ENCODE measurements at regions not wholly inside any gene's neighbourhood (a gene's known extent, or its start where the extent isn't known, plus 50 kb on each side); places are given as distances from the start of the nearest gene placed in this dataset.
A peak's percentile ranks its signal among the peaks of the same experiment; 100 is the strongest.

DNA sequence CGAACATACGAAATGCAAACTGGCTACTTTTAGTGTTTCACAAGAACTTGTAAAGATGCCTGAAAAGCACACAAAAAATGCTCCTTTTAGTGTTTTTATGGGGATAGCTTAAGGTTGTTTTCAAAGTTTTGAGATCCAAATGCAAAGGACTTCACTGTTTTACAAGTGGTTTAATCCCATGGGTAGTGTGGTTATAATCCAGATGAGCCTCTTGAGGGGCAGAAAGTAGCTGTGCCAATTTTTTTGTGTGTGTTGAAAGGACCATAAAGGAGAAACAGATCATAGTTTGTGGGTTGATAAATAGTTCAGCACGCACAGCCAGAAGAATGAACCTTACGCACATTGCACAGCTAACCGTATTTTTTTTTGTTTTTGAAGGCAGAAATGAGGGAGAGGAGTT is 126.9 kb upstream of the GIMD1 start:
- no peaks in the 10 kb centered on the region for H3K27me3 ChIP-seq
- no peak overlapping the region for H3K4me3 ChIP-seq
- Mint-ChIP-seq H3K4me3 (no peak overlapping the region), H3K27me3 (ENCODE audit: insufficient read depth, low read depth) (no peaks in the 10 kb centered on the region), H3K36me3 (no peaks in the 10 kb centered on the region), H3K27ac (no peak overlapping the region), H3K4me1 (no peaks in the 10 kb centered on the region), H3K9me3 (peaks cover 4% of the 10 kb centered on the region)
- no peak overlapping the region for H2AFZ ChIP-seq (replicated peaks)
- TF ChIP-seq, protein P1, sequence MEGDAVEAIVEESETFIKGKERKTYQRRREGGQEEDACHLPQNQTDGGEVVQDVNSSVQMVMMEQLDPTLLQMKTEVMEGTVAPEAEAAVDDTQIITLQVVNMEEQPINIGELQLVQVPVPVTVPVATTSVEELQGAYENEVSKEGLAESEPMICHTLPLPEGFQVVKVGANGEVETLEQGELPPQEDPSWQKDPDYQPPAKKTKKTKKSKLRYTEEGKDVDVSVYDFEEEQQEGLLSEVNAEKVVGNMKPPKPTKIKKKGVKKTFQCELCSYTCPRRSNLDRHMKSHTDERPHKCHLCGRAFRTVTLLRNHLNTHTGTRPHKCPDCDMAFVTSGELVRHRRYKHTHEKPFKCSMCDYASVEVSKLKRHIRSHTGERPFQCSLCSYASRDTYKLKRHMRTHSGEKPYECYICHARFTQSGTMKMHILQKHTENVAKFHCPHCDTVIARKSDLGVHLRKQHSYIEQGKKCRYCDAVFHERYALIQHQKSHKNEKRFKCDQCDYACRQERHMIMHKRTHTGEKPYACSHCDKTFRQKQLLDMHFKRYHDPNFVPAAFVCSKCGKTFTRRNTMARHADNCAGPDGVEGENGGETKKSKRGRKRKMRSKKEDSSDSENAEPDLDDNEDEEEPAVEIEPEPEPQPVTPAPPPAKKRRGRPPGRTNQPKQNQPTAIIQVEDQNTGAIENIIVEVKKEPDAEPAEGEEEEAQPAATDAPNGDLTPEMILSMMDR (IDR thresholded peaks at IDR 0.05), result no peak
- no peak for TF ChIP-seq EZH2 (IDR thresholded peaks at IDR 0.05)
- no peak for TF ChIP-seq EZH2phosphoT487 (IDR thresholded peaks at IDR 0.05)
- DNase-seq (ENCODE audit: low spot score), result no peak
- no peaks in the 10 kb centered on the region for H4K20me1 ChIP-seq (ENCODE audit: low read depth)
- H3F3A ChIP-seq (ENCODE audit: low read depth), result no peaks in the 10 kb centered on the region
- no peak overlapping the region for H3K4me2 ChIP-seq
- no peaks in the 10 kb centered on the region for H3K4me1 ChIP-seq
- no peak overlapping the region for H3K27ac ChIP-seq
- no peaks in the 10 kb centered on the region for H3K79me2 ChIP-seq (ENCODE audit: low read depth)
- no peaks in the 10 kb centered on the region for H3K9me3 ChIP-seq (ENCODE audit: low read depth)
- H3K36me3 ChIP-seq, result no peaks in the 10 kb centered on the region
- H3K9ac ChIP-seq, result no peak overlapping the region

DNA sequence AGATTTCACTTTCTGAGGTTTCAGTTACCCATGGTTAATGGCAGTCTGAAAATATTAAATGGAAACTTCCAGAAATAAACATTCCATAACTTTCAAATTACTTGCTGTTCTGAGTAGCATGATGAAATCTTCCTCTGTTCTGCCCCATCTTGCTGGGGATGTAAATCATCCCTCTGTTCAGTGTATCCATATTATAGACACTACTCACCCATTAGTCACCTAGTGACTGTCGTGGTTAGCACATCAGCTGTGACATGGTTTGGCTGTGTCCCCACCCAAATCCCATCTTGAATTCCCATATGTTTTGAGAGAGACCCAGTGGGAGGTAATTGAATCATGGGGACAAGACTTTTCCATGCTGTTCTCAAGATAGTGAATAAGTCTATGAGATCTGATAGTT is 125.5 kb upstream of the GIMD1 start:
- Mint-ChIP-seq H3K36me3 (no peaks in the 10 kb centered on the region), H3K9me3 (peaks cover 2% of the 10 kb centered on the region), H3K27ac (no peak overlapping the region), H3K4me3 (no peak overlapping the region), H3K27me3 (ENCODE audit: insufficient read depth, low read depth) (no peaks in the 10 kb centered on the region), H3K4me1 (no peaks in the 10 kb centered on the region)
- H3F3A ChIP-seq (ENCODE audit: low read depth), result no peaks in the 10 kb centered on the region
- H3K4me3 ChIP-seq, result no peak overlapping the region
- H2AFZ ChIP-seq (replicated peaks), result no peak overlapping the region
- no peak overlapping the region for H3K9ac ChIP-seq
- no peaks in the 10 kb centered on the region for H3K27me3 ChIP-seq
- H3K27ac ChIP-seq, result no peak overlapping the region
- no peaks in the 10 kb centered on the region for H3K79me2 ChIP-seq (ENCODE audit: low read depth)
- H4K20me1 ChIP-seq (ENCODE audit: low read depth), result no peaks in the 10 kb centered on the region
- H3K9me3 ChIP-seq (ENCODE audit: low read depth), result no peaks in the 10 kb centered on the region
- TF ChIP-seq, protein P1 (IDR thresholded peaks at IDR 0.05), result no peak
- no peak for TF ChIP-seq EZH2phosphoT487 (IDR thresholded peaks at IDR 0.05)
- no peak for TF ChIP-seq EZH2 (IDR thresholded peaks at IDR 0.05)
- no peak for DNase-seq (ENCODE audit: low spot score)
- H3K4me1 ChIP-seq, result no peaks in the 10 kb centered on the region
- no peaks in the 10 kb centered on the region for H3K36me3 ChIP-seq
- H3K4me2 ChIP-seq, result no peak overlapping the region

DNA sequence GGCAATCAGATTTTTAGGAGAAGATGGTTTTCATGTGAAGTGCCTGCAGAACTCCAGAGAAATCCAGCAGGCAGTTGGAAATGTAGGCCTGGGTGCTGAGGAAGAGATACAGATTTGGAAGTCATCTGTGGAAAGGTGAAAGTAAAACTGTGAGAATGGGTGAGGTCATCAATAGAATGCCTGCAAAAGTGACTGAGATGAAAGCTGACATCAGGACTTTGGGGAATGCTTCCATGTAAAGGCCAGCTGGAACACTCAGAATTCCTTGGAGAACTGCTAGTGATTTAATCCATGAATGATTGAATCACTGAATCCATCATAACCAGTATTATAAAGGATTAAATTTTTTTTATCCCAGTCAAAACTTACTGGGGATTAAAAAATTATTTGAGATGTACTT is 124.5 kb upstream of the GIMD1 start:
- Histone ChIP-seq H3K9me3 (ENCODE audit: low read depth) (no peaks in the 10 kb centered on the region), H3K27me3 (no peaks in the 10 kb centered on the region), H3K4me1 (no peaks in the 10 kb centered on the region), H3K36me3 (no peaks in the 10 kb centered on the region), H4K20me1 (ENCODE audit: low read depth) (no peaks in the 10 kb centered on the region), H3K79me2 (ENCODE audit: low read depth) (no peaks in the 10 kb centered on the region), H3K27ac (no peak overlapping the region), H2AFZ (replicated peaks) (no peak overlapping the region), H3K4me2 (no peak overlapping the region), H3K9ac (no peak overlapping the region), H3K4me3 (no peak overlapping the region), H3F3A (ENCODE audit: low read depth) (no peaks in the 10 kb centered on the region)
- H3K27ac Mint-ChIP-seq, result no peak overlapping the region
- no peaks in the 10 kb centered on the region for H3K4me1 Mint-ChIP-seq
- H3K27me3 Mint-ChIP-seq (ENCODE audit: insufficient read depth, low read depth), result no peaks in the 10 kb centered on the region
- no peak overlapping the region for H3K4me3 Mint-ChIP-seq
- TF ChIP-seq, protein P1 (IDR thresholded peaks at IDR 0.05), result no peak
- no peak for TF ChIP-seq EZH2phosphoT487 (IDR thresholded peaks at IDR 0.05)
- no peak for DNase-seq (ENCODE audit: low spot score)
- H3K9me3 Mint-ChIP-seq, result no peaks in the 10 kb centered on the region
- H3K36me3 Mint-ChIP-seq, result no peaks in the 10 kb centered on the region

DNA sequence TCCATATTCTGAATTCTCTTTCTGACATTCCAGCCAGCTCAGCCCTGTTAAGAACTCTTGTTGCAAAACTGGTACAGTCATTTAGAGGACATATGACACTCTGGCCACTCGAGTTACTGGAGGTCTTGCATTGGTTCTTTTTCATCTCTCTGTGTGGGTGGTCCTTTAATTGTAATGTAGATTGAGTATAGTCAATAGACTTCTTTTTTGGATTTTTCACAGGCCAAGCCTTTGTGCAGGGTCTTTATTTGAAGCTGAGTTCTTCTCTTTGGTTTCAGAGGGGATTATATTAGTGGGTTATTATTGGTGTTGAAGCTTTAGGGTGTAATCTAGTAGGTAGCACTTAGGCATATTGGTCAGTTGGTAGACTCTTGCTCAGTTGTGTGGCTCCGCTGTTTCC is 118.0 kb upstream of the GIMD1 start:
- Histone ChIP-seq H3K9me3 (ENCODE audit: low read depth) (no peaks in the 10 kb centered on the region), H3K36me3 (no peaks in the 10 kb centered on the region), H3K9ac (no peak overlapping the region), H3K4me1 (peaks cover 5% of the 10 kb centered on the region), H3K79me2 (ENCODE audit: low read depth) (no peaks in the 10 kb centered on the region), H3K27ac (no peak overlapping the region), H2AFZ (replicated peaks) (no peak overlapping the region), H3K4me2 (no peak overlapping the region), H3F3A (ENCODE audit: low read depth) (no peaks in the 10 kb centered on the region), H3K4me3 (no peak overlapping the region), H3K27me3 (no peaks in the 10 kb centered on the region), H4K20me1 (ENCODE audit: low read depth) (no peaks in the 10 kb centered on the region)
- H3K36me3 Mint-ChIP-seq, result no peaks in the 10 kb centered on the region
- no peak overlapping the region for H3K4me3 Mint-ChIP-seq
- no peak overlapping the region for H3K27ac Mint-ChIP-seq
- H3K27me3 Mint-ChIP-seq (ENCODE audit: insufficient read depth, low read depth), result no peaks in the 10 kb centered on the region
- H3K4me1 Mint-ChIP-seq, result peaks cover 8% of the 10 kb centered on the region
- TF ChIP-seq EZH2phosphoT487 (IDR thresholded peaks at IDR 0.05) (no peak), EZH2 (IDR thresholded peaks at IDR 0.05) (no peak)
- TF ChIP-seq, protein P1 (IDR thresholded peaks at IDR 0.05), result no peak
- H3K9me3 Mint-ChIP-seq, result no peaks in the 10 kb centered on the region
- DNase-seq (ENCODE audit: low spot score), result peak; percentile 39

Measured in neural progenitor cell (in vitro differentiated cells).